ELF-1 (cell line): ENCODE measurements at regions not wholly inside any gene's neighbourhood (a gene's known extent, or its start where the extent isn't known, plus 50 kb on each side); places are given as distances from the start of the nearest gene placed in this dataset.

Source experiments
- DNase-seq: peaks from one replicate; pipeline ENCODE4 v3.0.0-alpha.2; 2016; ENCODE audit warnings: low read depth, low spot score

DNA sequence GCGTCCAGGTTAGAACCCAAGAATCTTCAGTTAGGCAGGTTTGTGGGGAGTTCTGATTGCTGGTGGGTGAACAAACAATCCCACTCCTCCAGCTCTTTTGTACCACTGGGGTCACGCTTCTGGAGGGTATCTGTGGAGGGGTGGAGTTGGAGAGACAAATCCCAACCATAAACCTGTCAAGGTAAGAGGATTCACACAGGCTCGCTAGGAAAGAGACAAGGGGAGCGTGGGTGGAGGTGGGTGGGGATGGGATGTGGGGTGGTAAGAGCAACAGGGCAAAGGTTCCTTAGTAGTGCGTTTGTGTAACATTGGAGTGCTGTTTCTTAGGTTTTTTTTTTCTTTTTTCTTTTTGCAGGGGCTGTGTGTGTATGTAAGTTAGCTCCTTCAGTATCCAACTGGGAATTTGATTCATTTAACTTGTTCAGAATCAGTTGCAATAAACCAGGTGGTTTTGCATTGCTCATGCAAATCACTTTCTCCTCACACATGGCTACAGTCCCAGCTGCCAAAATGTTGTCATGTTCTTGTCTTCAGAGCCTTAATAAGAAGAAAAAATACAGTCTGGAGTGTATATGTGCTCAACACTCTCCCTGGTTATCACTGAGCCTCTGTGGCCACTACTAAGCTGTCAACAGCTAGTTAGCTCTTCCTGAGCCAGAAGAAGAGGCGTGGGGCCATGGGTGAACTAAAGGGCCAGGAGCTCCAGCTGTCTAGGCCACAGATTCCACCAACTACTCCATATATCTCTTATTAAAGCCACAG, 164.0 kb upstream of the RAD23B start:
- no peak for DNase-seq

DNA sequence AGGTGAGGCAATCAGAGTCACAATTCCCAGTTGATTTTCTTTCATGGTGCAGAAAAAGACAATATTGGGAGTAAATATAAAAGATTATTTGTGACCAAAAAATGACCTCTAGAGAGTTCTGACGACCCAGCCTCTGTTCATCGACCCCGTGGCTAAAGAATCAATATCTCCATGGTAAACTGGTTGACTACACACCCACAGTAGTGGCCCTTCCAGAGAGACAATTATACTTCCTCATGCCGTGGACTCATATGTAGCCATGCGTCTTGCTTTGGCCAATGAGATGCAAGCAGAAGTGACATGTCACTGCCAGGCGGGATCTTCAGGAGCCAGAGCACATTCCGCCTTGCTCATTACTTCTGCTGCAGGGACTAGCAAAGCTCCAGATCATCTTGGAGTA, 163.3 kb upstream of the RAD23B start:
- DNase-seq = no peak

DNA sequence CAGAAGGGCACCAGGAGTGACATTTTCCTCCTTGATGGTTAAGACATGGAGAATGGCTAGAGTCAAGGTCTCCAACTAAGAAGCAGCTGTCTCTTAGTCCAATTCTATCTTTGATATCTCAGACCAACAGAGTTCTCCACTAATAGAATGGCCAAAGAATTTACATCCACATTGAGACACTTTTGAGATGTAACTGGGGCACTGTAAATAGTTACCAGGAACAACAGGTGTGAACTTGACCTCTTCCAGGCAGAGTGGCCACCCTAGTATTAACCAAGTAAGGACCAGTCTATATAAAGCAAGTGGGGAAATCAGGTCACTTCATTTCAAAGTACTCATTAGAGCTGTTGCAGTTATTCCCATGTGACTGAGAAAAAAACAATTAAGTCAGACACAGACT, 159.7 kb upstream of the RAD23B start:
- DNase-seq = no peak

DNA sequence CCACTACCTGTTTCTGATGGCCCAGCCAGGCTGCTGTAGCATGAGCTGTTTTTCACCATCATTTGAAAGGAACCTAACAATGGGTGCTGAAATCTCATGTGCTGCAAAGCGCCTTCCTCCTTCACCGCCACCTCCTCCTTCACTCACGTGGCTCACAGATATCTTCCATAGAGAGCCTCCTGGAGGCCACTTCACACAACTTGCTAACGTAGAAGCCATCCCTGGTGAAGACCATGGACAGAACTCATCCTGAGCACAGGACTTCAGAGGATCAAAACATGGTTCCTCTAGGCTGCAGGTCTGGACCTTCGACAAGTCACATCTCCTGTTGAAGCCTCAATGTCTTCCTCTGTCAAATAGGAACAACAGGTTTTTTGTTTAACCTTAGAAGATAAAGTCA, 155.5 kb upstream of the RAD23B start:
- DNase-seq = peak; percentile 47

DNA sequence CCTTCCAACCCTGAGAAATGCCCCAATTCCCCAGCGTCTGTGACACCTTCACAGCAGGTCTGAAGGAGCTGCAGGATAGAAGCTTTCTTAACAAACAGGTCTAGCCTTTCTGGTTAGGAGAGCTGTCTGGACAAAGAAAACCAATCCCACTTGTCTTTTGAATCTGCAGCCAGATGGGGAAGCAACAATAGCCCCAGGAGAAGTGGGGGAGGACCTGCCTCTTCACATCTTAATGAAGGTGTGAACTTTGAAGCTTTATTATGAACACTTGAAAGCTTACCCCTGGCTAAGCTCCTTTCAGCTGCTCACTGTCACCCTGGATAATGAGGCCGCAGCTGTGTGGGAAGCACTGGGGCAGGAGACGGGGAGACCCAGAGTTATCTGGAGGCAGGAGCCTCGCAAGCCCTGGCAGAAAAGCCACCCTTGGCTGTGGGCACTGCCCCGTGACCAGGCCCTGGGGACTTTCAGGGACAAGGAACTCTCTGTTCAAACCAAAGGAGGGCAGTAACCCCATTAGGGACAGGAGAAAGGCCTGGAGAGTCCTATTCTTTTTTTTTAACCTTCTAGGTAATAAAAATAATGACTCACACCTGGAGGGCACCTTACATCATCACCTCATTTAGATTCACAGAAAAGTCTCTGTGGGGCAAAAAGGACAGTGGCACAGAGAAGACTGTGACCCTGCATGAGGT, 151.8 kb upstream of the RAD23B start:
- DNase-seq = peak; percentile 93

DNA sequence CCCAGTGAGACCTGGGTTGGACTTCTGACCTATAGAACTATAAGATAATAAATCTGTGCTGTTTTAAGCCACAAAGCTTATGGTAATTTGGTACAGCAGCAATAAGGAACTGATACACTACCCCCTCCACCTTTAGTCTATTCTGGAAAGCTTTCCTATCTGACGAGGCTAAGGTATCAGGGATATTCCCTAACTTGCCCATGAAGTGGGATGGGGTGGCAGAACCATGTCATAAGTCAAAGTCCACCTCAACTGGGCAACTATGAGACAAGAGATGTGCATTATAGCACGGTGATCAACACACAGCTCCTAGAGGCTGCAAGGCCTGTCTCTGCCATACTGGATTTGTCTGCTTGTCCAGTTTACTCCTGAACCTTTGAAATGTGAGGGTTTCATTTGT, 146.8 kb upstream of the RAD23B start:
- no peak for DNase-seq

DNA sequence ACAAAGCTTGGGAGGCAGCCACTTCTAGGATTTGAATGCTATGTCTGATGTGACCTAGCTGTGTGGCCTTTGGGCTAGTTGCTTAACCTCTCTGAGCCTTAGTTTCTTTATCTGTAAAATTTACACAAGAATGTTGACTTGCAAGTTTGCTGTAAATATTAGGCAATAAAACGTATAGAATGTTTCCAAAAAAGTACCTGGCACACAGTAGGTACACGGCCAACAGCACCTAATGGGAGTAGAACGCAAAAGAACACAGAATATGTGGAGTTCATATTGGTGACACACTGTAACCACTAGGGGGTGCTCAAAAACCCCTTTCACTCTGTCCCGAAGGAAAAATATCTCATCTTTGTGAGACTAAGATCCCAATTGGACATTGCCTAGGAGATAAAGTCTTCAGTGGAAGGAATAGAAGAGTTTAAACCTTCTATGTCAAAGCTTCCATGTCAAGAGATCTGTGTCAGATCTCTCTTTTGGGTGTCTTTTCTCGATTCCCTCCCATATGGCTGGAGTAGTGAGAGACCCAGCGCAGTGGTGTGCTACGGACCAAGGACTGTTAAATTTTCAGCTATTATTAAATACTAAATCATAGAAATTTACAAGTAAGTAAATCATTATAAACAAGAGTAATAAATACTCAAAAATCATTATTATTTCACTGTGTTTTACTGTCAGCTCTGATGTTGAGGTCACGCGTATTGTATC, 145.4 kb upstream of the RAD23B start:
- DNase-seq = peak; percentile 36

DNA sequence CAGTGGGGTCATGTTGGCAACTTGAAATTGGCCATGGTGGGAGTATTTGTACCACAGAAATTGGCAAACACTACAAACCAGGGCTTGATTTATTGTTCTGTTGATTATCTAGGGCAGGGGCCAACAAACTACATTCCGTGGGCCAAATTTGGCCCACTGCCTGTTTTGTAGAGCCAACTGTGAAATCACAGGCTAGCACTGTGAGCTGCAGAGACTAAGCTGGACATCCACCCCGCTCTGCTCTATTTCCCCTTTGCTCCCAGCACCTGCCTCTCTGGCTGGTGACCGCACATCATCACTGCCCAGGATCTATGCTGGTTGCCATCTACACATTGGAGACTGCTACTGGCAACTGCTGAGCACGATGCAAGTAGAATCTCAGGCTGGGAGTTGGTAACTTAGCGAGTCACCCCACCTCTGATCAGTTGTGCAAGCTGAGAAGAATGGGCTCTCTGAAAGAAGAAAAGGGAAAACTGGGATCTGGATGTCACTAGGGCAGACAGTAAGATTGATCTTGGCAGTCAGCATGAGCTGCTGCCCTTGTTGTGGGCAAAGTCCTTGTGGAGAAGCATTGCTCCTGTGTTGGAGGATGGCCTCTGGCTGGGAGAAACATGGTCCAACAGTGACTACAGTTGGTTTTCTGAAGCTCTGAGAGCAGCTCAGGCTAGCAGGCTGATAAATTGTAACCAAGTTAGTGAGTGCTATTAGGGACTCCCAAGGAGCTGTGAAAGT, 144.7 kb upstream of the RAD23B start:
- DNase-seq = no peak

DNA sequence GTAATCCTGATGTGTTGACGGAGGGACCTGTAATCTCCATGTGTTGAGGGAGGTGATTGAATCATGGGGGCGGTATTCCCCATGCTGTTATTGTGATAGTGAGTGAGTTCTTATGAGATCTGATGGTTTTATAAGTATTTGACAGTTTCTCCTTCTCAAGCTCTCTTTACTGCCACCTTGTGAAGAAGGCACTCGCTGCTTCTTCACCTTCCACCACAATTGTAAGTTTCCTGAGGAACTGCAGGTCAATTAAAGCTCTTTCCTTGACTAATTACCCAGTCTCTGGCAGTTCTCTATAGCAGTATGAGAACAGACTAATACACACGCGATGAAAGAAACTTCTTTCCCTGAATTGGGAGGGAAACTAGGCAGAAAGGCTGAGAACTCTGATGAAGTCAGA, 141.1 kb upstream of the RAD23B start:
- DNase-seq = no peak

DNA sequence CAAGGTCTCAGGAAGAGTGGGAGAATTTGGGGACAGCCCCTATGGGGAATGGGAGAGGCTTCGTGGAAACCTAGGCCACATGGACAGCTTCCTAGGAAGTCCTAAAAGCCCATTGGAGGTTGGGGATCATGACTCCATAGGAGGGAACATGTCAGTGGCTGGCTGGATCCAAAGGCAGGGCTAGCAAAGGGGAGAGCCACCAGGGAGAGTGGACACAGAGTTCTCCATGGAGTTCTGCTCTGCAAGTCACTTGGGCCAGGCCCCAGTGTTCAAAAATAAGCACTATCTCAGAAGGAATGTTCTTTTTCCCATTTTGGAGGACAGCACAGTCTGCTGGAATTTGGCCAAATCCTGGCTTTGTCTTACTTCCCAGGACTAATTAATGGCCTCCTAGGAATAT, 140.6 kb upstream of the RAD23B start:
- no peak for DNase-seq

DNA sequence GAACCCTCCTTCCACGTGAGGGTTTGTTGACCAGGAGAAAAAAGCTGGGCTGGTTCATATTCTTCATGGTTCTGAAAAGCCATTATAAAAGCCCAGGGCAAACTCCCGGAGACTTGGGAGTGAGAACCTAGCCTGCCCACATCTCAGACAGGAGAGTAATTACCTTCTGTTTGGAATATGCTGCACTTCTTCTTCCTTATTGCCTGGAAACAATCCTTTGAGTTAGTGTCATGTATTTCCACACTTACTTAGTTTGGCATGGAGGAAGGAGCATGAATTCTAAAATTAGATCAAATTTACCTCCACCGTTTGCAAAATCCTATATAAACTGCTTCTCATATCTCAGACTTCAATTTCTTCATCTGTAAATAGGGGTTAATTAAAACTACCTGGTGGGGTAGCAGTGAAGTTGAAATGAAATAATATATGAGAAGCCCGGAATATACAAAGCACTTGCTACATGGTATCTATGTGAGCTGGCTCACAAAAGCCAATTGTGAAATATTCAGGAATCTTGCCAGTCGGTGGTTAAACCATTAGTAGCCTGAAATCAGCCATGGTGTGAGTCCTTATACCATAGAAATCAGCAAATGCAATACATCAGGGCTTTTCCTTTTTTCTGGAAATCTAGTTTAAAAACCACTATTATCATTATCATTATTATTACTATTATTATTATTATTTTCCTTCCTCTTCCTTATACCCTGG, 140.0 kb upstream of the RAD23B start:
- no peak for DNase-seq

DNA sequence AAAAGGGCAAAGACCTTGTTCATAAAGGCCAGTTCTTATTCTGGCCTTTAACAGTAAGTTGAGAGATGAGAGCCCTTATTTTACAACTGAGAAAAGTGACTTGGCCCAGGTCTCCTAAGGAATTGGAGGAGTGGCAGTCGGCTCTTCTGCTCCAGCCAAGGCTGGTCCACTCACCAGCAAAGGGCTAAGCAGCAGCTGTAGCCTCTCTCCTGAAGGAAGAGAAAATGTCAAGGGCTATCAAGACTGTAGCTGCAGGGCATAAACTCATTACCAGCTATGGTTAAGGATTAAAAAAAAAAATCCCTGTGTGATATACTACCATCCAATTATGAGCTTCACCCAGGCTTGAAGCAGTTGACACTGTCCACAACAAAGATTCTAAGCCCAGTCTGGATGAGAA, 138.6 kb upstream of the RAD23B start:
- DNase-seq = no peak

DNA sequence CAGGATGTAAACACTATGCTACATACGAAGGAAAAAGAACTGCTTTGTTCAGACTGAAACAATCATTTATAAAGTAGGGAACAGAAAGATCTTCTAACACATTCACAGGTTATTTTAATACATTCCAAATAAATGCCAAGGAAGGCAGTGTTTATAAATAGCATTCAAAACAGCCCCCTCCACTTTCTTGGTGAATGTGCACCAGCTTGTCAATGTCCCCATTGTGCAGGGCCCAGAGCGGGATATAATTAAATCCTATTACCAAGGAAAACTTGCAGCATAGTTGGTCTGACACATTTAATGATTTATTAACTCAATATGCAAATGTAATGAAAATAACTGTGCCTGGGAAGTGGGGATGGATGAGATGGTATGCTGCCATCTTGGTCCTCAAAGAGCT, 135.9 kb upstream of the RAD23B start:
- no peak for DNase-seq

DNA sequence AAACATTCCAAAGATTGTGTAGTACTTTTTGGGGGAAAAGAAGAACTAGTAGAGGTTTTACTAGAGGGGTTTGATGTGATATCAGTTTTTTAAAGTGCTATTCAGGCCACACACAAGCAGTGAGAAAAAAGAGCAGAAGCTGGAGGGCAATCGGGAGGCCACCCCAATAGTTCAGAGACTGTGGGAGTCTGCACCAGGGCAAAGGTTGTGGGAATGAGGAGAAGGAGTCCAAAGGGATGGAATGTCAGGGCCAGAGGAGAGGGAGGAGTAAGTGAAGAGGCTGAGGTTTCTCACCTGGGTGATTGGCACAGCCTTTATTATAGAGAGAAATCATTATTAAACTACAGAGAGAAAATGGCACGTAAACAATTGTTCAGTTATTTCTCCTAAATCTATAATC, 134.9 kb upstream of the RAD23B start:
- no peak for DNase-seq

DNA sequence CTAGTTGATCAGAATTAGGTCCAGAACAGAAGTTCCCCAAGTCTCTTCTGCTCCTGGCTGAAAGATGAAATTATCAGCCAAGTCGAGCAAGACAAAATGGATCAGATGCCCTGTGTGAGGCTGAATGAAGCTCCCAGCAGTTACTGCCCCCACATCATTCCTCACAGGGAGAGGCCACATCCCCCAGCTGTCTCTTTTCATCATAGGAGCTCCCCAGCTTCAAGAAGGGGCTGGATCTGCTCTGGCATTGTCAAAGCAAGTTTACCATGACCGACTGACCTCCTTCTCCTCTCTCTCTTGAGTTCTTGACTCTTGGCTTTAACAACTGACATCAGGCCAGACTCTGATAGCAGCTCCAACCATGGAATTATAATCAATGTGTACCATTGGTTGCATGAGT, 133.3 kb upstream of the RAD23B start:
- DNase-seq = no peak

DNA sequence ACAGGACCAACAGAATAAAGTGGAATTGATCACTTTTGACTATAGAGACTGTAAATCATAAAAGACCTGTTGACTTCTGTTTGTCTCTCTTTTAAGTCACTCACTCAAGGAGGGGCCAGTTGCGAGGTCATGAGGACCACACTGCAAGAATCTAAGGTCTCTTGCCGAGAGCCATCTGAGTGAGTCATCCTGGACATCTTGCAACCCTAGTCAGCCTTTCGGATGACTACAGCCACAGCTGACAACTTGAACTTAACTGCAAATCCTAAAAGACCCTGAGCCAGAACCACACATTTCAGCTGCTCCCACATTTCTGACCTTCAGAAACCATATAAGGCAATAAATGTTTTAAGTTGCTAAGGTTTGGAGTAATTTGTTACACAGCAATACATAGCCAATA, 129.7 kb upstream of the RAD23B start:
- DNase-seq = no peak

DNA sequence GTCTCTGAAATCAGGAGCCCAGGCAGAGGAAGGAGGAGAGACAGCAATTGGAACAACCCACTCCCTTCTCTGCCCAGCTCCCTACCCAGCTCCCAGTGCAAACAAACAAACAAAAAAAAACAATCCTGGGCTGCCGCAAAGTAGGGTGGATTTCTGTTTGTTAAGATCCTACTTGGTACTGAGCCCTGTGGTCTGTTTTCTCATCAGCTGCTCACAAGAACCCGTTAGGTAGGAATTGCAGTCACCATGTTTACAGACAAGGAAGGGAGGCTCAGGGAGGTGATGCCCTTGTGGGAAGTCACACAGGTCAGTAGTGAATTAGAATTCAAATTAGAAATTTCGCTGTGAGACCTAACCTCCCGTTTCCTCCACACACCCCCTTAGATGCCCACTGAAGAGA, 128.8 kb upstream of the RAD23B start:
- DNase-seq = no peak

DNA sequence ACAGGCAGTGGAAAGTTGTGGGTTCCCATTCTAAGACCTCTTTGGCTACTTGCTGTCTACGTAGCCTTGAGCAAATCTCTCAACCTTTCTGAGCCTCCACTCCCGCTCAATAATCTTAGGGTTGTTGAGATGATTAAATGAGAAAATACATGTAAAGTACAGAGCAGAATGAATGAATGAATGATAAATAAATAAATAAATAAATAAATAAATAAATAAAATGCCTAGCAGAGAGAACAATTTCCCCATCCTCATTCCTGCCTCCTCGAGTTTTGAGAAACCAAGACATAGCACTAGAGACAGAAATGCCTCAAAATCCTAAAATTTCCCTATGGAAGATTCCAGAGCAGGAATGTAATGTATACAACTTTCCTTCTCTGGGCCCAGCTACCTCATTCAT, 128.3 kb upstream of the RAD23B start:
- no peak for DNase-seq

DNA sequence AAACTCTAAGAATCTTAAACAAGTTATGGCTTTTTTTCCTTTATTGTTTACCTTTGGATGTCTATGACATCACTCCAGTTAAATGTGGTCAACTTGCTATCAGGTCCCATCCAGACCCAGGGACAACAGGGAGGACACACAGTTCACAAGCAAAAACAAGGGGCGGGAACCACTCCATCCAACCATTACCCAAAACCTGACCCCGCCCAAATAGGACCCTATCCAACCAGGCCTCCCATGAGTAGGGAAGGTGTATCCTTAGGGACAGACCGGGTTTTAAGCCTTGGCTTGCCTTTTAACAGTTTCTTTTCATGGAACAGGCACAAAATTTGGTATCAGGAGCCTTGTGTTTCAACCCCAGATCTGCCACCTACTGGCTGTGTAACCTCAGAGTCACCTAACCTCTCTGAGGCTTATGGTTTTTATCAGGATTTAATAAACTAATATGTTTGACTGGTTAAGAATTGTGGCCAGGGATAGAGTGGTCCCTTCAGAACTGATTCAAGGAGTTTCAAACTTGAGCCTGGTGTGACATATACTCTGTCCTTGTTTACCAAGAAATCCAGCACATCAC, 127.7 kb upstream of the RAD23B start:
- no peak for DNase-seq

DNA sequence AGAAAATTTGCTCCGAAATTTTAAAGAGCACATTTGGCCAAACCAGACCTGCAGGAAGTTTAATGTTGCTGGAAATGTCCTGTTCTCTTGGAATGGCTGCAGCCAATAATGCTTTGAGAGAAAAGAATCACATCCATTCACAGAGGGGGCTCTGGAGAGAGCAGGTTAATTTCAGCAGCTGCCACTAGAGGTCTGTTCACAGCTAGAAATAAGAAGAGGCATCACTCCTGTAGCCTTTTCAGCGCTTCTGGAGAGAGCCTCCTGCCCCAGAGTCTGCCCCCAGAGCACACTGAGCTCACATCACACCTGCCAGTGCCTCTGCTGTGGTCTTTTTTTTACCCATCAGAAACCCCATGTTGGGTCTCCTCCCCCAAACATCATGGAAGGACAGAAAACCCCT, 124.8 kb upstream of the RAD23B start:
- peak; percentile 74 for DNase-seq

DNA sequence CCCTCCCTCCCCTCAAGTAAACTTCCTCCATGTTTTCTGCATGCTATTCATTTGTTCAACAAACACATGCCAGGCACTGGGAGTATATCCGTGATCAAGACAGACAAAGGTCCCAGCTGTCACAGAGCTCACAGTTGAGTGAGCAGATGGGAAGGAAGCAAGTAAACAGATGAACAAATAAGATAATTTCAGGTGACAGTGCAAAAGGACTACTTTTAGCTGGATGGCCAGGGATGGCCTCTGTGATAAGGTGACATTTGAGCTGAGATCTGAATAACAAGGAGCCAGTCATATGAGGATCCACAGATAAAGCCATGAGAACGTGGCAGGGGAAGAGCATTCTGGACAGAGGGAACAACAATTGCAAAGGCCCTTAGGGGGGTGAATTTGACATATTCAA, 121.7 kb upstream of the RAD23B start:
- no peak for DNase-seq
